ENCODE measurements at regions not wholly inside any gene's neighbourhood (a gene's known extent, or its start where the extent isn't known, plus 50 kb on each side); places are given as distances from the start of the nearest gene placed in this dataset.

GRCh38 chr6:49336514-49337131 is 126.4 kb downstream of the MMUT start:
- in situ Hi-C loops (cut with MboI) (no loop called here), intact Hi-C loops (cut with micrococcal nuclease; ENCODE audit: unreplicated experiment) (no loop called here)
- H3K4me3 ChIP-seq: no peak overlapping the region
- no peaks in the 10 kb centered on the region for H3K9me3 ChIP-seq (replicated peaks; ENCODE audit: control insufficient read depth, insufficient read depth, low read length)
- ATAC-seq (no peak), DNase-seq (ENCODE audit: low read depth, low spot score) (no peak), FAIRE-seq (no peak)
- H4K20me1 ChIP-seq (ENCODE audit: control insufficient read depth, insufficient read depth): no peaks in the 10 kb centered on the region
- RAD21 ChIA-PET (ENCODE audit: unreplicated experiment): no interaction called here
- H3K79me2 ChIP-seq (ENCODE audit: control insufficient read depth, insufficient read depth, low read length): no peaks in the 10 kb centered on the region
- no peaks in the 10 kb centered on the region for H3K36me3 ChIP-seq (ENCODE audit: control insufficient read depth in 2 of 2, insufficient read depth in 2 of 2, low read length in 1 of 2)
- TF ChIP-seq ZNF592 (IDR thresholded peaks at IDR 0.05): no peak
- TF ChIP-seq FOXM1 (IDR thresholded peaks at IDR 0.05; ENCODE audit: low read depth, low read length): no peak
- no peak for TF ChIP-seq CHD2 (IDR thresholded peaks at IDR 0.05; ENCODE audit: borderline replicate concordance, low read depth, low read length)
- no peak for TF ChIP-seq ZBED1 (IDR thresholded peaks at IDR 0.05; ENCODE audit: borderline replicate concordance)
- TF ChIP-seq NFXL1 (IDR thresholded peaks at IDR 0.05; ENCODE audit: borderline replicate concordance): no peak
- no peak for TF ChIP-seq NBN (IDR thresholded peaks at IDR 0.05)
- TF ChIP-seq HCFC1 (IDR thresholded peaks at IDR 0.05; ENCODE audit: low read length): no peak
- no peak for TF ChIP-seq TCF3 (IDR thresholded peaks at IDR 0.05; ENCODE audit: borderline replicate concordance, insufficient read depth, low read depth, low read length)
- TF ChIP-seq RUNX3 (IDR thresholded peaks at IDR 0.05; ENCODE audit: low read length): no peak
- CTCF ChIA-PET: no interaction called here
- no peak overlapping the region for H3K4me2 ChIP-seq (ENCODE audit: control insufficient read depth, insufficient read depth)
- no peak overlapping the region for H3K27ac ChIP-seq (ENCODE audit: control insufficient read depth, insufficient read depth)
- WGBS (ENCODE audit: insufficient coverage, insufficient replicate concordance, low lambda C conversion rate, missing lambda C conversion rate): 20% methylated on average over 6 of the region's 6 CpGs
- BruUV-seq (replicated peaks): no TSS peak
- POLR2A ChIA-PET: no interaction called here
- no peak overlapping the region for H2AFZ ChIP-seq (ENCODE audit: control insufficient read depth, low read depth, low read length)
- SMC1A ChIA-PET (ENCODE audit: uncharacterized antibody, unreplicated experiment): no interaction called here
- no peaks in the 10 kb centered on the region for H3K27me3 ChIP-seq (replicated peaks in 1 of 2; ENCODE audit: control insufficient read depth in 2 of 2, insufficient read depth in 2 of 2, low read length in 1 of 2)
- no peak overlapping the region for H3K9ac ChIP-seq (ENCODE audit: control insufficient read depth, insufficient read depth, low read length)
- H3K4me1 ChIP-seq (ENCODE audit: control insufficient read depth, insufficient read depth, low read length): no peaks in the 10 kb centered on the region

All from GM12878 (cell line).